SK-N-SH treated with all-trans-retinoic acid at 6 μM for 48 hours (cell line): ENCODE measurements at regions not wholly inside any gene's neighbourhood (a gene's known extent, or its start where the extent isn't known, plus 50 kb on each side); places are given as distances from the start of the nearest gene placed in this dataset.
A peak's percentile ranks its signal among the peaks of the same experiment; 100 is the strongest.

Experiments used
- ATAC-seq: fragments of 200-7000 bp; cut with Tn5 transposase; 3 replicates; pipeline ENCODE4 v1.9.1; 2020; ENCODE audit warnings: mild to moderate bottlenecking, moderate library complexity
- ARNTL ChIP-seq: fragments of 450-650 bp; formaldehyde crosslinking; IDR thresholded peaks from 2 replicates; pipeline ENCODE4 v1.5.0; 2020; ENCODE audit warnings: low read depth, mild to moderate bottlenecking, moderate library complexity, borderline replicate concordance
- BACH2 ChIP-seq: fragments of 250-450 bp; sonication (Bioruptor Pico); IDR thresholded peaks from 2 replicates; pipeline ENCODE4 v1.9.0; 2021; ENCODE audit warnings: mild to moderate bottlenecking, borderline replicate concordance
- CSDC2 ChIP-seq: fragments of 250-450 bp; sonication (Bioruptor Pico); IDR thresholded peaks from 2 replicates; pipeline ENCODE4 v1.5.0; 2020; ENCODE audit warnings: mild to moderate bottlenecking, moderate library complexity
- ESRRG ChIP-seq: fragments of 250-450 bp; sonication (Bioruptor Pico); IDR thresholded peaks from 2 replicates; pipeline ENCODE4 v1.6.1; 2021; ENCODE audit warnings: mild to moderate bottlenecking
- GLIS3 ChIP-seq: fragments of 250-450 bp; sonication (Bioruptor Pico); IDR thresholded peaks from 2 replicates; pipeline ENCODE4 v1.5.0; 2020; ENCODE audit warnings: mild to moderate bottlenecking, moderate library complexity
- ISL1 ChIP-seq: fragments of 250-450 bp; sonication (Bioruptor Pico); IDR thresholded peaks from 2 replicates; pipeline ENCODE4 v2.1.2; 2022; ENCODE audit warnings: mild to moderate bottlenecking, moderate library complexity
- OSR1 ChIP-seq: fragments of 250-450 bp; sonication (Bioruptor Pico); IDR thresholded peaks from 2 replicates; pipeline ENCODE4 v1.8.0; 2022; ENCODE audit warnings: moderate library complexity, mild to moderate bottlenecking, inconsistent platforms
- PPARA ChIP-seq: fragments of 250-450 bp; sonication (Bioruptor Pico); IDR thresholded peaks from 2 replicates; pipeline ENCODE4 v1.5.0; 2020; ENCODE audit warnings: mild to moderate bottlenecking, borderline replicate concordance
- RARB ChIP-seq: fragments of 250-450 bp; sonication (Bioruptor Pico); IDR thresholded peaks from 2 replicates; pipeline ENCODE4 v1.8.0; 2021; ENCODE audit warnings: mild to moderate bottlenecking, moderate library complexity
- SNAI2 ChIP-seq: fragments of 250-450 bp; sonication (Bioruptor Pico); IDR thresholded peaks from 2 replicates; pipeline ENCODE4 v1.5.0; 2020; ENCODE audit warnings: mild to moderate bottlenecking, moderate library complexity
- TOX ChIP-seq: fragments of 250-450 bp; sonication (Bioruptor Pico); IDR thresholded peaks from 2 replicates; pipeline ENCODE4 v1.8.0; 2021; ENCODE audit warnings: mild to moderate bottlenecking, moderate library complexity, borderline replicate concordance
- ZC3H10 ChIP-seq: fragments of 250-450 bp; sonication (Bioruptor Pico); IDR thresholded peaks from 2 replicates; pipeline ENCODE4 v1.5.1; 2021; ENCODE audit warnings: mild to moderate bottlenecking, moderate library complexity
- ZFP3 ChIP-seq: fragments of 250-450 bp; sonication (Bioruptor Pico); IDR thresholded peaks from 2 replicates; pipeline ENCODE4 v1.5.0; 2020; ENCODE audit warnings: mild to moderate bottlenecking, moderate library complexity
- ZFP30 ChIP-seq: fragments of 450-650 bp; formaldehyde crosslinking; IDR thresholded peaks from 2 replicates; pipeline ENCODE4 v1.5.0; 2022; ENCODE audit warnings: mild to moderate bottlenecking, moderate library complexity
- ZNF565 ChIP-seq: fragments of 450-650 bp; formaldehyde crosslinking; conservative IDR thresholded peaks from 2 replicates; pipeline ENCODE4 v1.5.0; 2020; ENCODE audit warnings: low read depth, mild to moderate bottlenecking, moderate library complexity
- ZNF70 ChIP-seq: fragments of 450-650 bp; formaldehyde crosslinking; IDR thresholded peaks from 2 replicates; pipeline ENCODE4 v1.5.0; 2020; ENCODE audit warnings: mild to moderate bottlenecking, moderate library complexity
- ZNF8 ChIP-seq: fragments of 450-650 bp; formaldehyde crosslinking; IDR thresholded peaks from 2 replicates; pipeline ENCODE4 v1.5.0; 2020; ENCODE audit warnings: mild to moderate bottlenecking, moderate library complexity
- TF ChIP-seq, protein P1 (sequence below): fragments of 250-450 bp; sonication (Bioruptor Pico); IDR thresholded peaks from 2 replicates; pipeline ENCODE4 v1.5.0; 2020; ENCODE audit warnings: mild to moderate bottlenecking, moderate library complexity
- TF ChIP-seq, protein P2 (sequence below): fragments of 250-450 bp; sonication (Bioruptor Pico); IDR thresholded peaks from 2 replicates; pipeline ENCODE4 v1.8.0; 2021; ENCODE audit warnings: low read depth, mild to moderate bottlenecking, moderate library complexity, borderline replicate concordance
- TF ChIP-seq, protein P3 (sequence below): fragments of 250-450 bp; sonication (Bioruptor Pico); IDR thresholded peaks from 2 replicates; pipeline ENCODE4 v1.8.0; 2020; ENCODE audit warnings: mild to moderate bottlenecking, moderate library complexity, borderline replicate concordance
- TF ChIP-seq, protein P4 (sequence below): fragments of 250-450 bp; sonication (Bioruptor Pico); IDR thresholded peaks from 2 replicates; pipeline ENCODE4 v1.5.1; 2020; ENCODE audit warnings: low read depth, mild to moderate bottlenecking, moderate library complexity

DNA sequence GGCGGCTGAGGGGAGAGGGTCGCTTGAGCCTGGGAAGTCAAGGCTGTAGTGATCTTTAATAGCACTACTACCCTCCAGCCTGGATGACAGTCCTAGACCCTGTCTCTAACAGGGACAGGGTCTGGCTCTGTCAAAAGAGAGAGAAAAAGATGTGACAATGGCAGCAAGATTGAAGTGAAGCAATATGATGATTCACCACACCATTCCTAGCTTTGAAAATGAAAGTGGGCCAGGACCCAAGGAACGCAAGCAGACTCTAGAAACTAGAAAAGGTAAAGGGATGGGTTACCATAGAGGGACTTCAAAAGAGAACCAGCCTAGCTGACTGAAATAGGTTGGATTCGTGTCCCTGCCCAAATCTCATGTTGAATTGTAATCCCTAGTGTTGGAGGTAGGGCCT lies 426.9 kb downstream of the HTR1B start:
- no peak for ATAC-seq
- TF ChIP-seq ZFP30 (CRISPR knock-in tag) (no peak), ZFP3 (CRISPR knock-in tag) (no peak), TOX (CRISPR knock-in tag) (no peak), GLIS3 (CRISPR knock-in tag) (no peak), ESRRG (CRISPR knock-in tag) (no peak), ZNF565 (CRISPR knock-in tag) (no peak), RARB (CRISPR knock-in tag) (no peak), CSDC2 (CRISPR knock-in tag) (no peak), ZNF8 (CRISPR knock-in tag) (no peak), ZNF70 (CRISPR knock-in tag) (no peak), OSR1 (CRISPR knock-in tag) (no peak), BACH2 (CRISPR knock-in tag) (no peak), ARNTL (CRISPR knock-in tag) (no peak), SNAI2 (CRISPR knock-in tag) (no peak)
- TF ChIP-seq, protein P1, sequence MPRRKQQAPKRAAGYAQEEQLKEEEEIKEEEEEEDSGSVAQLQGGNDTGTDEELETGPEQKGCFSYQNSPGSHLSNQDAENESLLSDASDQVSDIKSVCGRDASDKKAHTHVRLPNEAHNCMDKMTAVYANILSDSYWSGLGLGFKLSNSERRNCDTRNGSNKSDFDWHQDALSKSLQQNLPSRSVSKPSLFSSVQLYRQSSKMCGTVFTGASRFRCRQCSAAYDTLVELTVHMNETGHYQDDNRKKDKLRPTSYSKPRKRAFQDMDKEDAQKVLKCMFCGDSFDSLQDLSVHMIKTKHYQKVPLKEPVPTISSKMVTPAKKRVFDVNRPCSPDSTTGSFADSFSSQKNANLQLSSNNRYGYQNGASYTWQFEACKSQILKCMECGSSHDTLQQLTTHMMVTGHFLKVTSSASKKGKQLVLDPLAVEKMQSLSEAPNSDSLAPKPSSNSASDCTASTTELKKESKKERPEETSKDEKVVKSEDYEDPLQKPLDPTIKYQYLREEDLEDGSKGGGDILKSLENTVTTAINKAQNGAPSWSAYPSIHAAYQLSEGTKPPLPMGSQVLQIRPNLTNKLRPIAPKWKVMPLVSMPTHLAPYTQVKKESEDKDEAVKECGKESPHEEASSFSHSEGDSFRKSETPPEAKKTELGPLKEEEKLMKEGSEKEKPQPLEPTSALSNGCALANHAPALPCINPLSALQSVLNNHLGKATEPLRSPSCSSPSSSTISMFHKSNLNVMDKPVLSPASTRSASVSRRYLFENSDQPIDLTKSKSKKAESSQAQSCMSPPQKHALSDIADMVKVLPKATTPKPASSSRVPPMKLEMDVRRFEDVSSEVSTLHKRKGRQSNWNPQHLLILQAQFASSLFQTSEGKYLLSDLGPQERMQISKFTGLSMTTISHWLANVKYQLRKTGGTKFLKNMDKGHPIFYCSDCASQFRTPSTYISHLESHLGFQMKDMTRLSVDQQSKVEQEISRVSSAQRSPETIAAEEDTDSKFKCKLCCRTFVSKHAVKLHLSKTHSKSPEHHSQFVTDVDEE = no peak
- TF ChIP-seq, protein P2, sequence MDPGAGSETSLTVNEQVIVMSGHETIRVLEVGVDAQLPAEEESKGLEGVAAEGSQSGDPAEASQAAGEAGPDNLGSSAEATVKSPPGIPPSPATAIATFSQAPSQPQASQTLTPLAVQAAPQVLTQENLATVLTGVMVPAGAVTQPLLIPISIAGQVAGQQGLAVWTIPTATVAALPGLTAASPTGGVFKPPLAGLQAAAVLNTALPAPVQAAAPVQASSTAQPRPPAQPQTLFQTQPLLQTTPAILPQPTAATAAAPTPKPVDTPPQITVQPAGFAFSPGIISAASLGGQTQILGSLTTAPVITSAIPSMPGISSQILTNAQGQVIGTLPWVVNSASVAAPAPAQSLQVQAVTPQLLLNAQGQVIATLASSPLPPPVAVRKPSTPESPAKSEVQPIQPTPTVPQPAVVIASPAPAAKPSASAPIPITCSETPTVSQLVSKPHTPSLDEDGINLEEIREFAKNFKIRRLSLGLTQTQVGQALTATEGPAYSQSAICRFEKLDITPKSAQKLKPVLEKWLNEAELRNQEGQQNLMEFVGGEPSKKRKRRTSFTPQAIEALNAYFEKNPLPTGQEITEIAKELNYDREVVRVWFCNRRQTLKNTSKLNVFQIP = no peak
- TF ChIP-seq, protein P3, sequence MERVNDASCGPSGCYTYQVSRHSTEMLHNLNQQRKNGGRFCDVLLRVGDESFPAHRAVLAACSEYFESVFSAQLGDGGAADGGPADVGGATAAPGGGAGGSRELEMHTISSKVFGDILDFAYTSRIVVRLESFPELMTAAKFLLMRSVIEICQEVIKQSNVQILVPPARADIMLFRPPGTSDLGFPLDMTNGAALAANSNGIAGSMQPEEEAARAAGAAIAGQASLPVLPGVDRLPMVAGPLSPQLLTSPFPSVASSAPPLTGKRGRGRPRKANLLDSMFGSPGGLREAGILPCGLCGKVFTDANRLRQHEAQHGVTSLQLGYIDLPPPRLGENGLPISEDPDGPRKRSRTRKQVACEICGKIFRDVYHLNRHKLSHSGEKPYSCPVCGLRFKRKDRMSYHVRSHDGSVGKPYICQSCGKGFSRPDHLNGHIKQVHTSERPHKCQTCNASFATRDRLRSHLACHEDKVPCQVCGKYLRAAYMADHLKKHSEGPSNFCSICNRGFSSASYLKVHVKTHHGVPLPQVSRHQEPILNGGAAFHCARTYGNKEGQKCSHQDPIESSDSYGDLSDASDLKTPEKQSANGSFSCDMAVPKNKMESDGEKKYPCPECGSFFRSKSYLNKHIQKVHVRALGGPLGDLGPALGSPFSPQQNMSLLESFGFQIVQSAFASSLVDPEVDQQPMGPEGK (CRISPR knock-in tag) = no peak
- TF ChIP-seq, protein P4, sequence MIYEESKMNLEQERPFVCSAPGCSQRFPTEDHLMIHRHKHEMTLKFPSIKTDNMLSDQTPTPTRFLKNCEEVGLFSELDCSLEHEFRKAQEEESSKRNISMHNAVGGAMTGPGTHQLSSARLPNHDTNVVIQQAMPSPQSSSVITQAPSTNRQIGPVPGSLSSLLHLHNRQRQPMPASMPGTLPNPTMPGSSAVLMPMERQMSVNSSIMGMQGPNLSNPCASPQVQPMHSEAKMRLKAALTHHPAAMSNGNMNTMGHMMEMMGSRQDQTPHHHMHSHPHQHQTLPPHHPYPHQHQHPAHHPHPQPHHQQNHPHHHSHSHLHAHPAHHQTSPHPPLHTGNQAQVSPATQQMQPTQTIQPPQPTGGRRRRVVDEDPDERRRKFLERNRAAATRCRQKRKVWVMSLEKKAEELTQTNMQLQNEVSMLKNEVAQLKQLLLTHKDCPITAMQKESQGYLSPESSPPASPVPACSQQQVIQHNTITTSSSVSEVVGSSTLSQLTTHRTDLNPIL = no peak

DNA sequence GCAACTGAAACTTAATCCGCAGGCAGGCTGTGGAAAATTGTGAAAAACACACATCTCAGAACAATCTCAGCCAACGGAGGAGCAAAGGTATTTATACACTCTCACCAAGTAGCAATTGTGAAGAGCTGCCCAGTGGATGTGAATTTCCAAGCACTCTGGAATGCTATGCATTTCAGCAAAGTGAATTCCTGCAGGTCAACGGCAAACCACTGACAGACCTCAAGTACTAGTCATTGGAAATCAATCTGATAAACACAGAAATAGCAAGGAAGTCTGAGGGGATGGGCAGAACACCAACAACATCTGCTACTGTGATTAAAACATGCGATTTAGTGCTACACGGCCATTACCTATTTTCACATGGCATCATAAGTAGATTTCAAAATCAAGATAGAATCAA lies 429.1 kb downstream of the HTR1B start:
- TF ChIP-seq ZNF8 (CRISPR knock-in tag) = no peak
- TF ChIP-seq ISL1 = no peak
- no peak for TF ChIP-seq GLIS3 (CRISPR knock-in tag)
- no peak for TF ChIP-seq ZNF565 (CRISPR knock-in tag)
- no peak for TF ChIP-seq ZFP30 (CRISPR knock-in tag)
- TF ChIP-seq BACH2 (CRISPR knock-in tag) = no peak
- TF ChIP-seq TOX (CRISPR knock-in tag) = no peak; the same call in 1 of the 2 replicates
- no peak for TF ChIP-seq ZNF70 (CRISPR knock-in tag)
- TF ChIP-seq, protein P2 = no peak
- no peak for TF ChIP-seq CSDC2 (CRISPR knock-in tag)
- no peak for TF ChIP-seq PPARA
- no peak for TF ChIP-seq SNAI2 (CRISPR knock-in tag)
- ATAC-seq = peak; percentile 92

DNA sequence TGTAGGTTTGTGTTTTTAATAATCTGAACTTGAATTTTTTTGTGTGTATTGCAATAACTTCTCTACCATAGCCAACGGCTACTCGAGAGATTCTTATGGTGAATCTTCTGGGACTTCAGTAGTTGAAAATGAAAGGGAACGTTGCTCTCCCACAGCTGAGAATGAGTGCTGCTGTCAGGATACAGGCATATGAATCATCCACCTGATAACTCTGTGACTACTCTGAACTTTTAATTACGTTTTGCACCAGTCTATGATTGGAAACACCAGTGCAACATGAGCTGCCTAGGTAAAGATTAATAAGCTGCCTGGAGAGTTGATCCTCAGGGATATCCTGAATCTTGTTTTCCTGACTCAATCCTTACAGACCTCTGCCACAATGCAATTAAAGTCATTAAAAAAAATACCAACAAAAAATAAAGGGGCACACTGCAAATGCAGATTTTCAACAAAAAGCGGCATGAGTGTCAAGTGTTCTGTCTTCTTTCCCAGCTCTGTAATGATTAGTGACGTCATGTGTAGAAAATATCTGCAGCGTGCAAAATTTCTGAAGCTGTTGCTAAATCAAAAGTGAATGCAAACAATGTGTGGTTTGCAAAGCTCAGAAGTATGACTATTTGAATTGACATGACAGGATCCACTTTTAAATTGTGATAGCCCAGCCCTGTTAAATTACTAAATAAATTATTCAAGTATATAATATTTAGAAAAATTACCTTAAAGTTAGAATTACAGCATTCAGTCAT lies 432.2 kb downstream of the HTR1B start:
- TF ChIP-seq TOX (CRISPR knock-in tag) (0 out of 2 replicates have a peak, but pooled peaks have one; percentile 24), ISL1 (no peak), RARB (CRISPR knock-in tag) (no peak), GLIS3 (CRISPR knock-in tag) (no peak), CSDC2 (CRISPR knock-in tag) (no peak), ZC3H10 (CRISPR knock-in tag) (no peak)
- ATAC-seq = peak; percentile 29
